Tibial artery (tissue), 4 donors: ENCODE measurements at regions not wholly inside any gene's neighbourhood (a gene's known extent, or its start where the extent isn't known, plus 50 kb on each side); places are given as distances from the start of the nearest gene placed in this dataset.

Source experiments
- DNase-seq, 2 donors: peaks; one replicate each; pipeline ENCODE4 v3.0.0-alpha.2; 2019
- H3K27ac ChIP-seq, 2 donors: fragments of 200-600 bp; sonication (generic) in 1 of 2; 1 replicate in 1 of 2; 2 replicates in 1 of 2; pipeline ENCODE4 v1.5.1; 2018 to 2019; ENCODE audit warnings: mild to moderate bottlenecking in 1 of 2
- H3K27me3 ChIP-seq, 2 donors: fragments of 200-600 bp; sonication (generic) in 1 of 2; one replicate each; pipeline versions ENCODE4 v1.5.1 to v1.6.0; 2016 to 2019
- H3K36me3 ChIP-seq, 3 donors: fragments of 200-600 bp; sonication (generic) in 2 of 3; one replicate each; pipeline ENCODE4 v1.5.1; 2016 to 2019; ENCODE audit warnings: mild to moderate bottlenecking in 2 of 3
- H3K4me1 ChIP-seq, 4 donors: fragments of 200-600 bp; sonication (generic) in 2 of 4; 1 replicate in 3 of 4; 2 replicates in 1 of 4; pipeline ENCODE4 v1.5.1; 2016 to 2019
- H3K4me3 ChIP-seq, 2 donors: fragments of 200-600 bp; sonication (generic) in 1 of 2; 1 replicate in 1 of 2; 2 replicates in 1 of 2; pipeline ENCODE4 v1.5.1; 2018 to 2019; ENCODE audit warnings: mild to moderate bottlenecking in 2 of 2
- H3K9me3 ChIP-seq, 3 donors: fragments of 200-600 bp; sonication (generic) in 1 of 3; one replicate each; pipeline ENCODE4 v1.5.1; 2016 to 2019
- CTCF ChIP-seq, 2 experiments: fragments of 200-600 bp in 1 of 2; fragments of 450-650 bp in 1 of 2; IDR thresholded peaks; one replicate each; pipeline ENCODE4 v1.5.1; 2017 to 2019; ENCODE audit warnings: antibody characterized with exemption in 2 of 2, mild to moderate bottlenecking in 1 of 2, moderate library complexity in 1 of 2
- intact Hi-C: fragments of 100-400 bp; cut with DNase I; formaldehyde crosslinking; loops from one replicate; pipeline ENCODE4 v1.15.0; 2023; ENCODE audit warnings: low total_unique reads

GRCh38 chr12:47534695-47535094 lies 171.1 kb downstream of the RPAP3 start:
- no peak for DNase-seq
- no peaks in the 10 kb centered on the region for H3K4me1 ChIP-seq
- peaks cover 0 to 4% of the 10 kb centered on the region in 2 donors for H3K27me3 ChIP-seq
- no peak for TF ChIP-seq CTCF (IDR thresholded peaks at IDR 0.05)
- H3K36me3 ChIP-seq: no peaks in the 10 kb centered on the region
- intact Hi-C loops: no loop called here
- H3K27ac ChIP-seq: no peak overlapping the region
- H3K4me3 ChIP-seq: no peak overlapping the region
- no peaks in the 10 kb centered on the region for H3K9me3 ChIP-seq

DNA sequence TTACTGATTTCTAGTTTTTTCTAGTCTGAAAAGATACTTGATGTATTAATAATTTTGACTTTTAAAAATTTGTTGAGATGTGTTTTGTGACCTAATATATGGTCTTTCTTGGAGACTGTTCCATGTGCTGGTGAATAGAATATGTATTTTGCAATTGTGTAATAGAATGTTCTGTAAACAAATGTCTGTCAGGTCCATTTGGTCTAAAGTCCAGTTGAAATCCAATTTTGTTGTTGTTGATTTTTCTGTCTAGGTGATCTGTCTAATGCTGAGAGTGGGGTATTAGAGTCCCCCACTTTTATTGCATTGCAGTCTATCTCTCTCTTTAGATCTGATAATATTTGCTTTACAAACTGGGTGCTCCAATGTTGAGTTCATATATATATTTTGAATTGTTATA lies 175.8 kb downstream of the RPAP3 start:
- intact Hi-C loops: no loop called here
- Histone ChIP-seq H3K4me1 (no peaks in the 10 kb centered on the region), H3K27ac (no peak overlapping the region), H3K9me3 (no peaks in the 10 kb centered on the region), H3K27me3 (peaks cover 0 to 4% of the 10 kb centered on the region in 2 donors), H3K36me3 (no peaks in the 10 kb centered on the region), H3K4me3 (no peak overlapping the region)
- DNase-seq: no peak
- TF ChIP-seq CTCF (IDR thresholded peaks at IDR 0.05): no peak

GRCh38 chr12:47527816-47528215 lies 178.0 kb downstream of the RPAP3 start:
- Histone ChIP-seq H3K36me3 (no peaks in the 10 kb centered on the region), H3K4me3 (no peak overlapping the region), H3K9me3 (no peaks in the 10 kb centered on the region), H3K27ac (no peak overlapping the region), H3K4me1 (no peaks in the 10 kb centered on the region), H3K27me3 (no peaks in the 10 kb centered on the region)
- TF ChIP-seq CTCF (IDR thresholded peaks at IDR 0.05): no peak
- intact Hi-C loops: no loop called here
- DNase-seq: no peak

DNA sequence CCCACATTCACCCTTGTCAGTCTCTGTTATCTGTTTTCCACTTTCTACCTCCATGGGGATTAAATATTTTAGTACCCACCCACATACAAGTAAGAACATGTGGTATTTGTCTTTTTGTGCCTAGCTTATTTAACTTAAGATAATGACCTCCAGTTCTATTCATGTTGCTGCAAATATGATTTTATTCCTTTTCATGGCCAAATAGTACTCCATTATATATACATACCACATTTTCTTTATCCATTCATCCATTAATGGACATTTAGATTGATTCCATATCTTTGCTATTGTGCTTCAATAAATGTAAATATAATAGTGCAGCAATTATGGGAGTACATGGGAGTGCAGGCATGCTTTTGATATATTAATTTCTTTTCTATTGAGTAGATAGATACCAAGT lies 185.8 kb downstream of the RPAP3 start:
- peaks cover 3 to 6% (median 6%) of the 10 kb centered on the region in 3 donors for H3K9me3 ChIP-seq
- no peaks in the 10 kb centered on the region for H3K36me3 ChIP-seq
- no peaks in the 10 kb centered on the region for H3K27me3 ChIP-seq
- TF ChIP-seq CTCF (IDR thresholded peaks at IDR 0.05): no peak
- H3K27ac ChIP-seq: no peak overlapping the region
- H3K4me3 ChIP-seq: no peak overlapping the region
- intact Hi-C loops: no loop called here
- DNase-seq: no peak
- no peaks in the 10 kb centered on the region for H3K4me1 ChIP-seq

- Histone ChIP-seq H3K36me3 (no peaks in the 10 kb centered on the region), H3K4me1 (no peaks in the 10 kb centered on the region), H3K9me3 (peaks cover 3 to 6% (median 6%) of the 10 kb centered on the region in 3 donors), H3K4me3 (no peak overlapping the region), H3K27me3 (no peaks in the 10 kb centered on the region), H3K27ac (no peak overlapping the region)
- intact Hi-C loops: no loop called here
- no peak for TF ChIP-seq CTCF (IDR thresholded peaks at IDR 0.05)
- no peak for DNase-seq
Observed at GRCh38 chr12:47517122-47517521, 188.7 kb downstream of the RPAP3 start.

GRCh38 chr12:47509398-47509851 lies 196.4 kb downstream of the RPAP3 start:
- Histone ChIP-seq H3K27ac (peak overlapping the region in 1 of 2 donors; percentile 27), H3K4me3 (no peak overlapping the region), H3K4me1 (peaks cover 0 to 23% (median 6%) of the 10 kb centered on the region in 4 donors), H3K9me3 (no peaks in the 10 kb centered on the region), H3K36me3 (no peaks in the 10 kb centered on the region), H3K27me3 (no peaks in the 10 kb centered on the region)
- no peak for TF ChIP-seq CTCF (IDR thresholded peaks at IDR 0.05)
- DNase-seq: no peak
- intact Hi-C loops: no loop called here
